ENCODE measurements at regions not wholly inside any gene's neighbourhood (a gene's known extent, or its start where the extent isn't known, plus 50 kb on each side); places are given as distances from the start of the nearest gene placed in this dataset.
"Not testable (repeated sequence)": the region's sequence is repeated elsewhere in the genome, so short reads cannot be mapped to it uniquely, and the experiment has no call there.

- no peak for TF ChIP-seq ZNF792 (tag by site-specific recombination; IDR thresholded peaks at IDR 0.05)
- no peak for TF ChIP-seq ZNF335 (tag by site-specific recombination; conservative IDR thresholded peaks at IDR 0.05)
- no peak for TF ChIP-seq ZNF785 (tag by site-specific recombination; IDR thresholded peaks at IDR 0.05)
- TF ChIP-seq ZNF416 (tag by site-specific recombination; IDR thresholded peaks at IDR 0.05) = no peak
- TF ChIP-seq ZBTB20 (tag by site-specific recombination; IDR thresholded peaks at IDR 0.05) = no peak
Observed at GRCh38 chr6:11404081-11404480, 133.5 kb upstream of the TMEM170B start (continued).

- no peaks in the 10 kb centered on the region for H3K9me3 ChIP-seq (ENCODE audit: control insufficient read depth, insufficient read depth, low read depth, low read length)
- ChIA-PET CTCF (interaction anchor here (0.6 kb wide), 1 partner anchor 179 kb away, joined by 3 read pairs; no protein-coding TSS in a partner anchor), POLR2A (no interaction called here)
- H3K36me3 ChIP-seq (ENCODE audit: control insufficient read depth in 2 of 2, insufficient read depth in 1 of 2, low read length in 2 of 2) = no peaks in the 10 kb centered on the region
- H3K4me1 ChIP-seq (ENCODE audit: control insufficient read depth, insufficient read depth, low read length) = no peaks in the 10 kb centered on the region
- H3K4me3 ChIP-seq (ENCODE audit: low read depth, low read length) = no peak overlapping the region
- no peak for TF ChIP-seq MEIS1 (CRISPR knock-in tag; IDR thresholded peaks at IDR 0.05; ENCODE audit: borderline replicate concordance)
- no peak for TF ChIP-seq ZNF670 (tag by site-specific recombination; IDR thresholded peaks at IDR 0.05; ENCODE audit: low read depth)
- TF ChIP-seq PRDM6 (tag by site-specific recombination; IDR thresholded peaks at IDR 0.05) = no peak
- TF ChIP-seq PBX3 (CRISPR knock-in tag; IDR thresholded peaks at IDR 0.05) = no peak
- TF ChIP-seq ZSCAN23 (tag by site-specific recombination; IDR thresholded peaks at IDR 0.05) = no peak
- TF ChIP-seq REPIN1 (tag by site-specific recombination; IDR thresholded peaks at IDR 0.05; ENCODE audit: low read depth) = no peak
- TF ChIP-seq ZNF513 (tag by site-specific recombination; IDR thresholded peaks at IDR 0.05) = no peak
- no peak for TF ChIP-seq HIC1 (tag by site-specific recombination; IDR thresholded peaks at IDR 0.05)
- TF ChIP-seq ZNF747 (tag by site-specific recombination; IDR thresholded peaks at IDR 0.05) = no peak
- no peak overlapping the region for H3K27ac ChIP-seq (ENCODE audit: extremely low read depth, low read depth, low read length)
Observed at GRCh38 chr6:11403035-11403601, 134.4 kb upstream of the TMEM170B start.

GRCh38 chr6:11402581-11402980 lies 135.0 kb upstream of the TMEM170B start:
- POLR2A ChIA-PET; H3K9me3 ChIP-seq (ENCODE audit: control insufficient read depth, insufficient read depth, low read depth, low read length); H3K36me3 ChIP-seq (ENCODE audit: control insufficient read depth in 2 of 2, insufficient read depth in 1 of 2, low read length in 2 of 2); H3K27ac ChIP-seq (ENCODE audit: extremely low read depth, low read depth, low read length); H3K4me3 ChIP-seq (ENCODE audit: low read depth, low read length); H3K4me1 ChIP-seq (ENCODE audit: control insufficient read depth, insufficient read depth, low read length): not testable (repeated sequence)
- CTCF ChIA-PET = interaction anchor here (0.6 kb wide), 1 partner anchor 14 kb away, joined by 4 read pairs; no protein-coding TSS in a partner anchor

GRCh38 chr6:11401954-11402353 lies 135.6 kb upstream of the TMEM170B start:
- H3K36me3 ChIP-seq (ENCODE audit: control insufficient read depth in 2 of 2, insufficient read depth in 1 of 2, low read length in 2 of 2); POLR2A ChIA-PET; H3K4me1 ChIP-seq (ENCODE audit: control insufficient read depth, insufficient read depth, low read length); H3K9me3 ChIP-seq (ENCODE audit: control insufficient read depth, insufficient read depth, low read depth, low read length); H3K27ac ChIP-seq (ENCODE audit: extremely low read depth, low read depth, low read length); H3K4me3 ChIP-seq (ENCODE audit: low read depth, low read length): not testable (repeated sequence)
- CTCF ChIA-PET = interaction anchor here (0.6 to 0.7 kb wide), 2 partner anchors 14 to 131 kb away, joined by 3 to 4 read pairs; no protein-coding TSS in a partner anchor
